ENCODE measurements at regions not wholly inside any gene's neighbourhood (a gene's known extent, or its start where the extent isn't known, plus 50 kb on each side); places are given as distances from the start of the nearest gene placed in this dataset.

- no peak for DNase-seq (ENCODE audit: low spot score)
Measured at GRCh38 chr13:73934771-73935170, 199.4 kb downstream of the KLF12 start.

- peak; percentile 31 for DNase-seq (ENCODE audit: low spot score)
Measured at GRCh38 chr13:73934215-73934641, 200.0 kb downstream of the KLF12 start.

GRCh38 chr13:73933795-73934194 is 200.4 kb downstream of the KLF12 start:
- DNase-seq (ENCODE audit: low spot score): no peak

GRCh38 chr13:73932091-73932490 is 202.1 kb downstream of the KLF12 start:
- no peak for DNase-seq (ENCODE audit: low spot score)

- DNase-seq (ENCODE audit: low spot score): no peak
Measured at GRCh38 chr13:73929287-73929932, 204.8 kb downstream of the KLF12 start.

- no peak for DNase-seq (ENCODE audit: low spot score)
Measured at GRCh38 chr13:73924607-73925006, 209.6 kb downstream of the KLF12 start.

- DNase-seq (ENCODE audit: low spot score): no peak
Measured at GRCh38 chr13:73922493-73923393, 211.5 kb downstream of the KLF12 start.

GRCh38 chr13:73918691-73919090 is 215.5 kb downstream of the KLF12 start:
- no peak for DNase-seq (ENCODE audit: low spot score)

- no peak for DNase-seq (ENCODE audit: low spot score)
Measured at GRCh38 chr13:73913751-73914518, 220.3 kb downstream of the KLF12 start.

GRCh38 chr13:73913079-73913740 is 221.0 kb downstream of the KLF12 start:
- DNase-seq (ENCODE audit: low spot score): peak; percentile 38

- DNase-seq (ENCODE audit: low spot score): no peak
Measured at GRCh38 chr13:73911361-73911760, 222.8 kb downstream of the KLF12 start.

GRCh38 chr13:73910733-73911132 is 223.5 kb downstream of the KLF12 start:
- DNase-seq (ENCODE audit: low spot score): no peak

GRCh38 chr13:73908809-73909208 is 225.4 kb downstream of the KLF12 start:
- DNase-seq (ENCODE audit: low spot score): no peak

GRCh38 chr13:73904625-73905024 is 229.6 kb downstream of the KLF12 start:
- DNase-seq (ENCODE audit: low spot score): no peak

- DNase-seq (ENCODE audit: low spot score): no peak
Measured at GRCh38 chr13:73903561-73903960, 230.6 kb downstream of the KLF12 start.

- DNase-seq (ENCODE audit: low spot score): no peak
Measured at GRCh38 chr13:73902847-73903246, 231.4 kb downstream of the KLF12 start.

- peak; percentile 7 for DNase-seq (ENCODE audit: low spot score)
Measured at GRCh38 chr13:73902296-73902695, 231.9 kb downstream of the KLF12 start.

- no peak for DNase-seq (ENCODE audit: low spot score)
Measured at GRCh38 chr13:73901324-73902068, 232.7 kb downstream of the KLF12 start.

GRCh38 chr13:73900591-73900990 is 233.6 kb downstream of the KLF12 start:
- DNase-seq (ENCODE audit: low spot score): no peak

GRCh38 chr13:73898899-73899298 is 235.3 kb downstream of the KLF12 start:
- no peak for DNase-seq (ENCODE audit: low spot score)

- DNase-seq (ENCODE audit: low spot score): no peak
Measured at GRCh38 chr13:73898276-73898675, 235.9 kb downstream of the KLF12 start.

Data from kidney capillary endothelial cell (primary cell).